ENCODE measurements at regions not wholly inside any gene's neighbourhood (a gene's known extent, or its start where the extent isn't known, plus 50 kb on each side); places are given as distances from the start of the nearest gene placed in this dataset.

DNA sequence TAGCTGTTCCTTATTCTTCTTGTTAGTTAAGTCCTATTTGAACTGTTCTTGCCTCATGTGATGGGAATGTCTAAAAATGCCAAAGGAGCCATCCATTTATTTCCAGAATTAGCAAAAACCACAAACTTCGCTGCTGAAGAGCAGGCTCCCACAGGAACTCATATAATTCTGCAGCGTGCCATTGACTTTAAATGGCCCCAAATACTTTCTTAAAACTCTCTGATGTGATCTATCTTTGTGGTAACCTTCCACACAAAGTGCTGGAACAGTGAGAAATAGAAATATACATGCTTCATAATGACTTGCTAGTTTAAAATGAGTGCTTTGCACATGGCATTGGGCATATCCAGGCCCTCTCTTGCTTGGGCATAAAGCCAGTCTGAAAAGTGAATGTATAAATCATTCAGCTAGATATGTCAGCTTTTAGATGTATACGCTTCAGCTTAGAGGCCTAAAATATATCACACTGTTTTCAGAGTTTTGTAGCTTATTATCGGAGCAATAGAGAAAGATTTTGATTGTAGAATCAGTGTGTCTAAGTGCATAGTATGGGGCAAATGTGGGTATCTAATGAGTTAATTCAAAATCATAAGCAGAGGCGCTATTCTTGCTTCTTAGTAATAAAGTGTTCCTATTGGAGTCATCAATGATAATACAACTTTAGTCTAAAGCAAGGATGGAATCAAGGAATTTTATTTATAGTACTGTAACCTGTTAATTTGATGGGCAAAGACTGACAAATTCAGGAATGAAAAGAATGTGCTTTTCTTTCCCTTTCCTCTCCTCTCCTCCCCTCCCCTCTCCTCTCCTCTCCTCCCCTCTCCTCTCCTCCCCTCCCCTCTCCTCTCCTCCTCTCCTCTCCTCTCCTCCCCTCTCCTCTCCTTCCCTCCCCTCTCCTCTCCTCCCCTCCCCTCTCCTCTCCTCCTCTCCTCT lies 392.2 kb upstream of the ZFP42 start:
- DNase-seq (ENCODE audit: insufficient read length, low spot score, missing footprints): peak; percentile 77
- H2AFZ ChIP-seq (ENCODE audit: low read length): peak overlapping the region; percentile 10
- H4K20me1 ChIP-seq (ENCODE audit: insufficient read depth, low read length): no peaks in the 10 kb centered on the region
- peak overlapping the region; percentile 67 for H3K27ac ChIP-seq (ENCODE audit: low read depth, low read length)
- no peak overlapping the region for H3K4me3 ChIP-seq (ENCODE audit: insufficient read depth, low read length)
- TF ChIP-seq, protein P1, sequence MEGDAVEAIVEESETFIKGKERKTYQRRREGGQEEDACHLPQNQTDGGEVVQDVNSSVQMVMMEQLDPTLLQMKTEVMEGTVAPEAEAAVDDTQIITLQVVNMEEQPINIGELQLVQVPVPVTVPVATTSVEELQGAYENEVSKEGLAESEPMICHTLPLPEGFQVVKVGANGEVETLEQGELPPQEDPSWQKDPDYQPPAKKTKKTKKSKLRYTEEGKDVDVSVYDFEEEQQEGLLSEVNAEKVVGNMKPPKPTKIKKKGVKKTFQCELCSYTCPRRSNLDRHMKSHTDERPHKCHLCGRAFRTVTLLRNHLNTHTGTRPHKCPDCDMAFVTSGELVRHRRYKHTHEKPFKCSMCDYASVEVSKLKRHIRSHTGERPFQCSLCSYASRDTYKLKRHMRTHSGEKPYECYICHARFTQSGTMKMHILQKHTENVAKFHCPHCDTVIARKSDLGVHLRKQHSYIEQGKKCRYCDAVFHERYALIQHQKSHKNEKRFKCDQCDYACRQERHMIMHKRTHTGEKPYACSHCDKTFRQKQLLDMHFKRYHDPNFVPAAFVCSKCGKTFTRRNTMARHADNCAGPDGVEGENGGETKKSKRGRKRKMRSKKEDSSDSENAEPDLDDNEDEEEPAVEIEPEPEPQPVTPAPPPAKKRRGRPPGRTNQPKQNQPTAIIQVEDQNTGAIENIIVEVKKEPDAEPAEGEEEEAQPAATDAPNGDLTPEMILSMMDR (IDR thresholded peaks at IDR 0.05; ENCODE audit: extremely low read depth, low read depth, low read length): no peak
- no peaks in the 10 kb centered on the region for H3K79me2 ChIP-seq (ENCODE audit: insufficient read depth, low read length)
- no peaks in the 10 kb centered on the region for H3K9me3 ChIP-seq (ENCODE audit: low read depth, low read length)
- no peaks in the 10 kb centered on the region for H3K36me3 ChIP-seq (ENCODE audit: insufficient read depth, low read length)
- H3K4me1 ChIP-seq (ENCODE audit: insufficient read depth, low read length): peaks cover 31% of the 10 kb centered on the region
- peak overlapping the region; percentile 44 for H3K4me2 ChIP-seq (ENCODE audit: insufficient read depth, low read length)
- H3K27me3 ChIP-seq (ENCODE audit: insufficient read depth, low read length): no peaks in the 10 kb centered on the region

DNA sequence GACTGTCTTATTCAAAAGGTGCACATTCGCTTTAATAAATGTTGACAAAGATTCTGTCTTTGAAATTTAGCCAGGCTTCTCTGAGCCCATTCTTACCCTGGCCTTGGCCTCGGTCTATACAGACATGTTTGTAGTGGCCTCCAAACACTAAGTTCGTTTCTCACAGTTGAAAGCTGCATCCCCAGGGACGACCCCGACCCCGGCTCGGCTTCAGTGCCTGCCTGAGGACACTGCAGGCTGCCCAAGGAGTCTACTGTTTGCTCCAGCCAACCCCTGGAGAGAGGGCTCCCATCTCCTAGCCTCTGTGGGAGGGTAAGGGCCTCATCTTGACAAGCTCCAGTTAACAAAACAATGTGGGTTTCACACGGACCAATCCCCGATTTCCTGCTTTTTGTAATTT lies 390.6 kb upstream of the ZFP42 start:
- H3K4me2 ChIP-seq (ENCODE audit: insufficient read depth, low read length): no peak overlapping the region
- TF ChIP-seq, protein P1 (IDR thresholded peaks at IDR 0.05; ENCODE audit: extremely low read depth, low read depth, low read length): no peak
- no peak overlapping the region for H3K4me3 ChIP-seq (ENCODE audit: insufficient read depth, low read length)
- no peaks in the 10 kb centered on the region for H3K79me2 ChIP-seq (ENCODE audit: insufficient read depth, low read length)
- H3K9me3 ChIP-seq (ENCODE audit: low read depth, low read length): no peaks in the 10 kb centered on the region
- H3K27ac ChIP-seq (ENCODE audit: low read depth, low read length): no peak overlapping the region
- H3K4me1 ChIP-seq (ENCODE audit: insufficient read depth, low read length): peaks cover 31% of the 10 kb centered on the region
- no peaks in the 10 kb centered on the region for H3K27me3 ChIP-seq (ENCODE audit: insufficient read depth, low read length)
- H4K20me1 ChIP-seq (ENCODE audit: insufficient read depth, low read length): no peaks in the 10 kb centered on the region
- no peak for DNase-seq (ENCODE audit: insufficient read length, low spot score, missing footprints)
- H3K36me3 ChIP-seq (ENCODE audit: insufficient read depth, low read length): no peaks in the 10 kb centered on the region
- peak overlapping the region; percentile 56 for H2AFZ ChIP-seq (ENCODE audit: low read length)

DNA sequence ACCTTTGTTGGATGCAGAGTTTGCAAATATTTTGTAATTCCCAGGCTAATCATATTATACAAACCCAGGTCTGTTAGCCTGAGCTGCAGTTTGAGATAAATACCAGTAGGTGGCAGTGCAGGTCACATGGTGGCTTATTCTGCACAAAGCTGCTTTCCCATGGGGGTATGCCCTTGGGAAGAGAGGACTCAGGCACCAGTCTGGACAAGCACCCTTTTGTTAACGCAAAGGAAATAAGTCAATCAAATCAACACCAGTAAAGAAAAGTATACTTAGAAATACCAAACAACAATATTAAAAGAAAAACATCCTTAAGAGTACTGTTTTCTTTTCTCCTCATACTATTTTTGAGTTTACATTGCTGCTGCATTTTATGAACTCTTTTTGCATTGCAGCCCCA lies 389.0 kb upstream of the ZFP42 start:
- H3K4me3 ChIP-seq (ENCODE audit: insufficient read depth, low read length): no peak overlapping the region
- TF ChIP-seq, protein P1 (IDR thresholded peaks at IDR 0.05; ENCODE audit: extremely low read depth, low read depth, low read length): peak; percentile 91
- H3K4me2 ChIP-seq (ENCODE audit: insufficient read depth, low read length): no peak overlapping the region
- H2AFZ ChIP-seq (ENCODE audit: low read length): no peak overlapping the region
- peak; percentile 68 for DNase-seq (ENCODE audit: insufficient read length, low spot score, missing footprints)
- no peaks in the 10 kb centered on the region for H4K20me1 ChIP-seq (ENCODE audit: insufficient read depth, low read length)
- H3K27me3 ChIP-seq (ENCODE audit: insufficient read depth, low read length): no peaks in the 10 kb centered on the region
- no peaks in the 10 kb centered on the region for H3K9me3 ChIP-seq (ENCODE audit: low read depth, low read length)
- peaks cover 31% of the 10 kb centered on the region for H3K4me1 ChIP-seq (ENCODE audit: insufficient read depth, low read length)
- no peaks in the 10 kb centered on the region for H3K36me3 ChIP-seq (ENCODE audit: insufficient read depth, low read length)
- no peak overlapping the region for H3K27ac ChIP-seq (ENCODE audit: low read depth, low read length)
- H3K79me2 ChIP-seq (ENCODE audit: insufficient read depth, low read length): no peaks in the 10 kb centered on the region

DNA sequence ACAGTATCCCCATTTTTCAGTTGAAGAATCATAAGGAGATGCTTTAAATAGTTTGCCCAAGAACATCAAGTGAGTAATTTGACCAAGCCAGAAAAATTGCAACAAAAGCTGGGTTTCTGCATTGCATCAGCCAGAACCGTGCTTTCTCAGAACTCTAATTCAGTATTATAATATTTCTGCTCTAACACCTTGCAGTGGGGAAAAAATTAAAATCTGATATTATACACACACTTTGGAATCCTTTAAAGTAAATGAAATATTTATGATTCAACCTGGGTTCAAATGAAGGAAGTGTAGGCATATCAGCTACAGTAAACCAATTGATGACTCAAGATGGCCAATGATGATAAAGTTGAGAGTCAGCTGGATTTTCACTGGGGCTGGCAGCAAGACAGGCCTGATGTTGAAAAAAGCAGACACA lies 387.6 kb upstream of the ZFP42 start:
- Histone ChIP-seq H3K36me3 (ENCODE audit: insufficient read depth, low read length) (no peaks in the 10 kb centered on the region), H4K20me1 (ENCODE audit: insufficient read depth, low read length) (no peaks in the 10 kb centered on the region), H3K4me2 (ENCODE audit: insufficient read depth, low read length) (no peak overlapping the region), H3K79me2 (ENCODE audit: insufficient read depth, low read length) (no peaks in the 10 kb centered on the region), H3K4me1 (ENCODE audit: insufficient read depth, low read length) (peaks cover 19% of the 10 kb centered on the region), H3K4me3 (ENCODE audit: insufficient read depth, low read length) (no peak overlapping the region), H3K9me3 (ENCODE audit: low read depth, low read length) (no peaks in the 10 kb centered on the region), H3K27ac (ENCODE audit: low read depth, low read length) (peak overlapping the region; percentile 40), H3K27me3 (ENCODE audit: insufficient read depth, low read length) (no peaks in the 10 kb centered on the region), H2AFZ (ENCODE audit: low read length) (no peak overlapping the region)
- peak; percentile 91 for DNase-seq (ENCODE audit: insufficient read length, low spot score, missing footprints)
- TF ChIP-seq, protein P1 (IDR thresholded peaks at IDR 0.05; ENCODE audit: extremely low read depth, low read depth, low read length): no peak
